Heart left ventricle (tissue), 16 donors: ENCODE measurements at regions not wholly inside any gene's neighbourhood (a gene's known extent, or its start where the extent isn't known, plus 50 kb on each side); places are given as distances from the start of the nearest gene placed in this dataset.
"Not testable (repeated sequence)": the region's sequence is repeated elsewhere in the genome, so short reads cannot be mapped to it uniquely, and the experiment has no call there.

Experiments used
- ATAC-seq, 4 donors: fragments of 200-7000 bp; cut with Tn5 transposase; one replicate each; pipeline ENCODE4 v1.9.1; 2020 to 2022; ENCODE audit warnings: moderate library complexity in 4 of 4, mild to moderate bottlenecking in 3 of 4, moderate number of reproducible peaks in 1 of 4
- DNase-seq, 5 donors: peaks; one replicate each; pipeline ENCODE4 v3.0.0-alpha.2; 2020
- H3K27ac ChIP-seq, 12 donors: fragments of 200-600 bp; sonication (generic) in 4 of 12; one replicate each; pipeline versions ENCODE4 v1.5.0 to v1.8.0; 2016 to 2022; ENCODE audit warnings: mild to moderate bottlenecking in 2 of 12
- H3K27me3 ChIP-seq, 9 donors: fragments of 200-600 bp; sonication (generic) in 2 of 9; one replicate each; pipeline versions ENCODE4 v1.5.1 to v1.8.0; 2016 to 2022; ENCODE audit warnings: mild to moderate bottlenecking in 3 of 9
- H3K36me3 ChIP-seq, 9 donors: fragments of 200-600 bp; sonication (generic) in 2 of 9; one replicate each; pipeline versions ENCODE4 v1.5.0 to v1.8.0; 2018 to 2022; ENCODE audit warnings: mild to moderate bottlenecking in 2 of 9
- H3K4me1 ChIP-seq, 12 donors: fragments of 200-600 bp; sonication (generic) in 4 of 12; one replicate each; pipeline versions ENCODE4 v1.5.0 to v1.8.0; 2016 to 2022; ENCODE audit warnings: mild to moderate bottlenecking in 3 of 12
- H3K4me3 ChIP-seq, 12 donors: fragments of 200-600 bp; sonication (generic) in 4 of 12; one replicate each; pipeline versions ENCODE4 v1.5.0 to v1.8.0; 2017 to 2022; ENCODE audit warnings: mild to moderate bottlenecking in 9 of 12, moderate library complexity in 4 of 12
- H3K9me3 ChIP-seq, 12 donors: fragments of 200-600 bp; sonication (generic) in 4 of 12; one replicate each; pipeline versions ENCODE4 v1.5.0 to v1.8.0; 2016 to 2022; ENCODE audit warnings: mild to moderate bottlenecking in 1 of 12
- POLR2A ChIP-seq, 2 donors: fragments of 450-650 bp; IDR thresholded peaks; one replicate each; pipeline ENCODE4 v1.6.1; 2017; ENCODE audit warnings: antibody characterized with exemption in 2 of 2, mild to moderate bottlenecking in 2 of 2, moderate library complexity in 2 of 2
- WGBS, 4 donors: extraction: QIAGEN DNeasy Blood & Tissue Kit in 2 of 4; methylation state at CpG; one replicate each; pipeline versions ENCODE4 v1.1.5 to v1.1.7; 2013 to 2018; 5-methylcytosine and 5-hydroxymethylcytosine counted together
- intact Hi-C, 10 donors: fragments of 100-400 bp; cut with DNase I; formaldehyde crosslinking; loops; one replicate each; pipeline versions ENCODE4 v1.11.1 to v1.14.2; 2022
- TF ChIP-seq, protein P1 (sequence below), 12 donors: fragments of 200-600 bp; sonication (generic) in 4 of 12; IDR thresholded peaks; one replicate each; pipeline versions ENCODE4 v1.5.0 to v1.8.0; 2018 to 2022; ENCODE audit warnings: antibody characterized with exemption in 12 of 12, mild to moderate bottlenecking in 5 of 12
- donor health status: ischemic (EF 13 %, LVEDD 7.1; RV severe dilation, severe dysfunction).
- donor health status: healthy with polysubstance abuse.
- donor health status: DM: no; HTN: yes; CAD: no.
- donor health status: DM: no; HTN: no; CAD: no.
- donor health status: ischemic (EF 25% LVEDD 6.9; RV normal size, moderate dysfunction).
- donor health status: ischemic (EF 25% LVEDD 5.7; RV mildly dilated, moderate dysfunction).
- donor health status: healthy.
- donor health status: DM: yes; HTN: yes; CAD: no.
- donor health status: ischemic (EF 35%, LVEDD 5.7; RV mildly dilated, moderate dysfunction).
- donor health status: nonischemic (EF 11% LVEDD 7.7; RV severe dilation, severe dysfunction).
- donor health status: DM: yes; HTN: yes; CAD: no.
- donor health status: PGD.
- donor health status: ischemic (EF 29% LVEDD 5.4; RV normal size, mild dysfunction).
- donor health status: nonischemic (EF 23%, LVEDD 6.1; RV moderate dilation, normal function).

DNA sequence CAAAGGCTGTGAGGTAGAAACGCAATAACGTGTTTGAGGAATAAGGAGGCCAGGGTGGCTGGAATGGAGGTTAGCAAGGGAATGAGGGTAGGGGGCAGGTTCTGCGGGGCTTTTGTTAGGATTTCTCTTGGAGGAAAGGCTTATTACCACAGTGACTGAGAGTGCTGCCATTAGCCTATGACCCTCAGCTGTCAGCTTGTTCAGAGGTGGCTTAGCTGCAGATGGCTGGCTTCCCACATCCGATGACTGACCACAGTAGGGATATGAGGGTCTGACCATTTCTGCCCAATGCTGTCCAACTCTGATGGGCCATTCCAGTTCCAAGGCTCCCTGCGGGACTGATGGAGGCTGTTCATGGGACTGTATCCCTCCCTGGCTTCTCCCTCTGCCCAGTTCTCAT, 181.8 kb downstream of the MIAT start:
- 92 to 96% (median 93%) methylated on average over 5 of the region's 5 CpGs for WGBS, 4 donors
- Histone ChIP-seq H3K9me3 (no peaks in the 10 kb centered on the region), H3K36me3 (no peaks in the 10 kb centered on the region), H3K4me1 (no peaks in the 10 kb centered on the region), H3K27me3 (no peaks in the 10 kb centered on the region), H3K27ac (no peak overlapping the region), H3K4me3 (no peak overlapping the region)
- intact Hi-C loops = no loop called here
- TF ChIP-seq POLR2A (IDR thresholded peaks at IDR 0.05) = no peak
- TF ChIP-seq, protein P1, sequence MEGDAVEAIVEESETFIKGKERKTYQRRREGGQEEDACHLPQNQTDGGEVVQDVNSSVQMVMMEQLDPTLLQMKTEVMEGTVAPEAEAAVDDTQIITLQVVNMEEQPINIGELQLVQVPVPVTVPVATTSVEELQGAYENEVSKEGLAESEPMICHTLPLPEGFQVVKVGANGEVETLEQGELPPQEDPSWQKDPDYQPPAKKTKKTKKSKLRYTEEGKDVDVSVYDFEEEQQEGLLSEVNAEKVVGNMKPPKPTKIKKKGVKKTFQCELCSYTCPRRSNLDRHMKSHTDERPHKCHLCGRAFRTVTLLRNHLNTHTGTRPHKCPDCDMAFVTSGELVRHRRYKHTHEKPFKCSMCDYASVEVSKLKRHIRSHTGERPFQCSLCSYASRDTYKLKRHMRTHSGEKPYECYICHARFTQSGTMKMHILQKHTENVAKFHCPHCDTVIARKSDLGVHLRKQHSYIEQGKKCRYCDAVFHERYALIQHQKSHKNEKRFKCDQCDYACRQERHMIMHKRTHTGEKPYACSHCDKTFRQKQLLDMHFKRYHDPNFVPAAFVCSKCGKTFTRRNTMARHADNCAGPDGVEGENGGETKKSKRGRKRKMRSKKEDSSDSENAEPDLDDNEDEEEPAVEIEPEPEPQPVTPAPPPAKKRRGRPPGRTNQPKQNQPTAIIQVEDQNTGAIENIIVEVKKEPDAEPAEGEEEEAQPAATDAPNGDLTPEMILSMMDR (IDR thresholded peaks at IDR 0.05) = no peak
- DNase-seq = no peak
- ATAC-seq = no peak

DNA sequence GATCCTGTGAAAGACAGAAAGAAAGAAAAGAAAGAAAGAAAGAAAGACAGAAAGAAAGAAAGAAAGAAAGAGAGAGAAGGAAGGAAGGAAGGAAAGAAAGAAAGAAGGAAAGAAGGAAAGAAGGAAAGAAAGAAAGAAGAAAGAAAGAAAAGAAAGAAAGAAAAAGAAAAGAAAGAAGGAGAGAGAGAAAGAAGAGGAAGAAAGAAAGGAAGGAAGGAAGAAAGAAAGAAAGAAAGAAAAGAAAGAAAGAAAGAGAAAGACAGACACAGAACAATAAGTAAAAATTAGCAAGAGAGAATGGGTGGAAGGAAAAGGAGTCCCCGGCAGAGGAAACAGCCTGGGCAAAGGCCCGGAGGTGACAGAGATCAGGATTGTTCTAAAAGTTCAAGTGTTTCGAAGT, 183.4 kb downstream of the MIAT start:
- H3K36me3 ChIP-seq, DNase-seq, H3K27me3 ChIP-seq, ATAC-seq, H3K27ac ChIP-seq, H3K4me1 ChIP-seq, H3K4me3 ChIP-seq, intact Hi-C loops, H3K9me3 ChIP-seq: not testable (repeated sequence)
- 81 to 94% (median 82%) methylated on average over 3 of the region's 3 CpGs for WGBS, 4 donors

DNA sequence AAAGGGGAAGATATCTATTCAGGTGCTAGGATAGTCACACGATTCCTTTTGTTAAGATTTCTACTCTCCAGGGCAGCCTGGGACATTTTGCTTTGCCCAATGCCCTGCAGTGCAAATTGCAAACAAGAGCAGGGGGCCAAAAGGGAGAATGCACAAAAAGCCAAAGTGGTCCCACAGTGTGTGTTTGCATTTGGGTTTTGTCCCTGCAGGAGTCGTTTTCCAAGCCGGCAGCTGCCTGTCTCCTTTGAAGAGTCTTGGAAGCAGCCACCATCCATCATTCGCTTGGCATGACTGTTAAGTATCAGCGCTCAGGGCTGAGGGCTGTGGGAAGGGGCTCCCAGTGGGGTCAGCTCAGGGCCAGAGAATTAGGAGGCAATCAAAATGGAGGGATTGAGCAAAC, 184.7 kb downstream of the MIAT start:
- Histone ChIP-seq H3K4me1 (peaks cover 0 to 8% (median 0%) of the 10 kb centered on the region in 12 donors), H3K27ac (no peak overlapping the region), H3K9me3 (no peaks in the 10 kb centered on the region), H3K4me3 (no peak overlapping the region), H3K36me3 (no peaks in the 10 kb centered on the region), H3K27me3 (no peaks in the 10 kb centered on the region)
- no peak for ATAC-seq
- WGBS, 4 donors = 70 to 94% (median 78%) methylated on average over 5 of the region's 5 CpGs
- DNase-seq = no peak
- TF ChIP-seq, protein P1 (IDR thresholded peaks at IDR 0.05) = no peak
- TF ChIP-seq POLR2A (IDR thresholded peaks at IDR 0.05) = no peak
- intact Hi-C loops = no loop called here

DNA sequence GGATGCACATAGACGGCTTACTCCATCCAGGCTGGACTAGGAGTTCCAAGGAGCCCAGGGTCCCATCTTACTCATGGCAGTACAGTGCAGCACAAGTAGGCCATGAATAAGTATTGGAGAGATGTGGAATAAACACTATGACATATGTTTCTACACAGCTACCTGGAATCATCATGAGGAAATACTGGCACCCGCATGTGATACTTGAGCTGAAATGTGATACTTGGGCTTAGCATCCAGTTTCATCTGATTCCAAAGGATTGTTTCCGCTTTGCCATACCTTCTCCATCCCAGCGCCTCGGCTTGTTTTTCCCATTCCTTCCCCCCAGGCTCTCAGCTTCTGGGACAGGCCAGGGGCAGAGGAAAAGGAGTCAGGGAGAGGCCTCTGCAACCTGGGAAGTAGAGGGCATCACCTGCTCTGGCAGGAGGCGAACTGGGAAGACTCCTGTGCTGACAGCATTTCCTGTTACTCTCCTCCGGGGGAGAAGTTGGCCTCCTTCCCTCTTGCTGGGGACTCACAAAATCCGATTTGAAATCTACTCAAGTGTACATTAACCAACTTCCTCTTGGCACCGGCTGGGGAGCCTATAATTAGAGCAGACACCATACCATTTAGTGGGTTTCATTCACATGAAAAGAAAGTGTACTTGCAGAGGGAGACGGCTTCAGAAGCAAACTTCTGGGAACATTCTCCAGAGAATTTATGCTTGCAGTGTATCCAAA, 187.8 kb downstream of the MIAT start:
- ATAC-seq = no peak
- 48 to 63% (median 55%) methylated on average over 10 of the region's 10 CpGs for WGBS, 4 donors

More for the DNA sequence above, 187.8 kb downstream of the MIAT start:
- no peaks in the 10 kb centered on the region for H3K9me3 ChIP-seq
- intact Hi-C loops = no loop called here
- H3K36me3 ChIP-seq = no peaks in the 10 kb centered on the region
- H3K4me1 ChIP-seq = peaks cover 0 to 18% (median 0%) of the 10 kb centered on the region in 12 donors
- TF ChIP-seq POLR2A (IDR thresholded peaks at IDR 0.05) = no peak
- TF ChIP-seq, protein P1 (IDR thresholded peaks at IDR 0.05) = no peak
- H3K27me3 ChIP-seq = no peaks in the 10 kb centered on the region
- H3K27ac ChIP-seq = no peak overlapping the region
- DNase-seq = no peak
- no peak overlapping the region for H3K4me3 ChIP-seq
